WTC11 (cell line): ENCODE measurements at regions not wholly inside any gene's neighbourhood (a gene's known extent, or its start where the extent isn't known, plus 50 kb on each side); places are given as distances from the start of the nearest gene placed in this dataset.

Experiments
- ATAC-seq: fragments of 200-7000 bp; cut with Tn5 transposase; 2 replicates; pipeline ENCODE4 v1.10.0; 2021; ENCODE audit warnings: mild to moderate bottlenecking, moderate library complexity
- CTCF ChIA-PET: fragments of 300-600 bp; sonication (Branson Sonifier 250); formaldehyde crosslinking; loops from one replicate; lab custom pipeline; 2021; ENCODE audit warnings: antibody characterized with exemption; lab: Charles Lee
- POLR2A ChIA-PET: fragments of 350-600 bp; sonication (Branson Sonifier 250); formaldehyde crosslinking; loops from one replicate; lab custom pipeline; 2021; ENCODE audit warnings: antibody characterized with exemption; lab: Charles Lee
- DNase-seq: peaks from one replicate; pipeline ENCODE4 v3.0.0; 2021; ENCODE audit warnings: low spot score
- H3K27ac Mint-ChIP-seq: 2 replicates; pipeline ENCODE4 v1.8.0; 2021; ENCODE audit warnings: mixed read lengths
- H3K27me3 Mint-ChIP-seq: 2 replicates; pipeline ENCODE4 v1.8.0; 2021; ENCODE audit warnings: low read depth, mild to moderate bottlenecking, moderate library complexity, mixed read lengths
- H3K36me3 Mint-ChIP-seq: 2 replicates; pipeline ENCODE4 v1.8.0; 2021; ENCODE audit warnings: mixed read lengths
- H3K4me1 Mint-ChIP-seq: 2 replicates; pipeline ENCODE4 v1.8.0; 2022; ENCODE audit warnings: mixed read lengths
- H3K4me3 Mint-ChIP-seq: 2 replicates; pipeline ENCODE4 v1.8.0; 2021; ENCODE audit warnings: mild to moderate bottlenecking, moderate library complexity, mixed read lengths
- H3K9me3 Mint-ChIP-seq: 2 replicates; pipeline ENCODE4 v1.8.0; 2021; ENCODE audit warnings: mixed read lengths
- ATF1 ChIP-seq: sonication (generic); formaldehyde crosslinking; IDR thresholded peaks from 2 replicates; pipeline ENCODE4 v1.8.1; 2023; ENCODE audit warnings: mild to moderate bottlenecking, moderate library complexity, missing genetic modification reagents
- CREB1 ChIP-seq: sonication (generic); formaldehyde crosslinking; IDR thresholded peaks from 2 replicates; pipeline ENCODE4 v1.8.0; 2023; ENCODE audit warnings: mild to moderate bottlenecking, missing genetic modification reagents
- CREM ChIP-seq: sonication (generic); formaldehyde crosslinking; IDR thresholded peaks from 2 replicates; pipeline ENCODE4 v1.8.1; 2022; ENCODE audit warnings: mild to moderate bottlenecking, missing genetic modification reagents, moderate library complexity
- ELF4 ChIP-seq: sonication (generic); formaldehyde crosslinking; IDR thresholded peaks from 2 replicates; pipeline ENCODE4 v1.8.1; 2022; ENCODE audit warnings: low read depth, mild to moderate bottlenecking, moderate library complexity, missing genetic modification reagents
- ERG ChIP-seq: fragments of 250-450 bp; sonication (Bioruptor Pico); IDR thresholded peaks from 2 replicates; pipeline ENCODE4 v1.8.0; 2021; ENCODE audit warnings: mild to moderate bottlenecking
- NFATC4 ChIP-seq: fragments of 250-450 bp; sonication (Bioruptor Pico); IDR thresholded peaks from 2 replicates; pipeline ENCODE4 v1.9.0; 2021; ENCODE audit warnings: mild to moderate bottlenecking
- NFE2L1 ChIP-seq: sonication (generic); formaldehyde crosslinking; IDR thresholded peaks from 2 replicates; pipeline ENCODE4 v1.8.1; 2023; ENCODE audit warnings: missing genetic modification reagents
- RELA ChIP-seq: sonication (generic); formaldehyde crosslinking; IDR thresholded peaks from 2 replicates; pipeline ENCODE4 v1.8.1; 2022; ENCODE audit warnings: missing genetic modification reagents, mild to moderate bottlenecking, borderline replicate concordance
- SMAD4 ChIP-seq: sonication (generic); formaldehyde crosslinking; IDR thresholded peaks from 2 replicates; pipeline ENCODE4 v1.8.0; 2022; ENCODE audit warnings: mild to moderate bottlenecking, missing genetic modification reagents
- ZBTB21 ChIP-seq: sonication (generic); formaldehyde crosslinking; IDR thresholded peaks from 2 replicates; pipeline ENCODE4 v1.8.1; 2023; ENCODE audit warnings: mild to moderate bottlenecking, missing genetic modification reagents, borderline replicate concordance
- ZNF138 ChIP-seq: sonication (generic); formaldehyde crosslinking; conservative IDR thresholded peaks from 2 replicates; pipeline ENCODE4 v1.8.1; 2022; ENCODE audit warnings: mild to moderate bottlenecking, moderate library complexity, missing genetic modification reagents
- ZNF416 ChIP-seq: fragments of 250-450 bp; sonication (Bioruptor Pico); IDR thresholded peaks from 2 replicates; pipeline ENCODE4 v1.9.0; 2021; ENCODE audit warnings: mild to moderate bottlenecking, inconsistent platforms
- ZNF425 ChIP-seq: fragments of 250-450 bp; sonication (Bioruptor Pico); conservative IDR thresholded peaks from 2 replicates; pipeline ENCODE4 v1.9.0; 2021; ENCODE audit warnings: mild to moderate bottlenecking
- TF ChIP-seq, protein P1 (sequence below): sonication (generic); formaldehyde crosslinking; conservative IDR thresholded peaks from 2 replicates; pipeline ENCODE4 v1.8.1; 2023; ENCODE audit warnings: mild to moderate bottlenecking, low read depth, missing genetic modification reagents, moderate library complexity
- TF ChIP-seq, protein P2 (sequence below): sonication (generic); formaldehyde crosslinking; IDR thresholded peaks from 2 replicates; pipeline ENCODE4 v1.8.0; 2023; ENCODE audit warnings: mild to moderate bottlenecking, missing genetic modification reagents
- TF ChIP-seq, protein P3 (sequence below): sonication (generic); formaldehyde crosslinking; IDR thresholded peaks from 2 replicates; pipeline ENCODE4 v1.8.0; 2022; ENCODE audit warnings: mild to moderate bottlenecking, missing genetic modification reagents
- TF ChIP-seq, protein P4 (sequence below): sonication (generic); formaldehyde crosslinking; IDR thresholded peaks from 2 replicates; pipeline ENCODE4 v1.8.1; 2022; ENCODE audit warnings: low read depth, mild to moderate bottlenecking, moderate library complexity, missing genetic modification reagents, borderline replicate concordance
- TF ChIP-seq, protein P5 (sequence below): fragments of 250-450 bp; sonication (Bioruptor Pico); IDR thresholded peaks from 2 replicates; pipeline ENCODE4 v1.9.0; 2021; ENCODE audit warnings: mild to moderate bottlenecking

DNA sequence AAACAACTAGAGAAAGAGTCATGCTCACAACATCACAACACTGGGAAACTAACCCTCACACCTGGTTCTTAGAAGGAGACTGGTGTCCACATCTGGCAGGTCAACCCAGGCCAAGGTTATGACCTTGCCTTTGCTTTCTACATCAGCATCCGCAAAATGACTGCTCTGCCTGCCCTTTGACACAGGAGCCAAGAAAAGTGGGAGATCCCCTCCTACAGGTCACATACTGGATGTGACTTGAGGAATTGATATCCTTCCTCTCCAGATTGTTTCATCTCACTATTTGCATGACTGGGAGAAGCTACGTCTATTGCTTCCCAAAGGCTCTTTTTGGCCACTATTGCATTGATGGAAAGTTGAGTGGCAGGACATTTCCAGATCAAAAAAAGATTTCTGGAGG is 115.5 kb downstream of the MIS18A start (continued):
- TF ChIP-seq ZBTB21, result no peak
- TF ChIP-seq ZNF138 (CRISPR knock-in tag), result no peak
- no peak for TF ChIP-seq NFE2L1
- TF ChIP-seq, protein P1, sequence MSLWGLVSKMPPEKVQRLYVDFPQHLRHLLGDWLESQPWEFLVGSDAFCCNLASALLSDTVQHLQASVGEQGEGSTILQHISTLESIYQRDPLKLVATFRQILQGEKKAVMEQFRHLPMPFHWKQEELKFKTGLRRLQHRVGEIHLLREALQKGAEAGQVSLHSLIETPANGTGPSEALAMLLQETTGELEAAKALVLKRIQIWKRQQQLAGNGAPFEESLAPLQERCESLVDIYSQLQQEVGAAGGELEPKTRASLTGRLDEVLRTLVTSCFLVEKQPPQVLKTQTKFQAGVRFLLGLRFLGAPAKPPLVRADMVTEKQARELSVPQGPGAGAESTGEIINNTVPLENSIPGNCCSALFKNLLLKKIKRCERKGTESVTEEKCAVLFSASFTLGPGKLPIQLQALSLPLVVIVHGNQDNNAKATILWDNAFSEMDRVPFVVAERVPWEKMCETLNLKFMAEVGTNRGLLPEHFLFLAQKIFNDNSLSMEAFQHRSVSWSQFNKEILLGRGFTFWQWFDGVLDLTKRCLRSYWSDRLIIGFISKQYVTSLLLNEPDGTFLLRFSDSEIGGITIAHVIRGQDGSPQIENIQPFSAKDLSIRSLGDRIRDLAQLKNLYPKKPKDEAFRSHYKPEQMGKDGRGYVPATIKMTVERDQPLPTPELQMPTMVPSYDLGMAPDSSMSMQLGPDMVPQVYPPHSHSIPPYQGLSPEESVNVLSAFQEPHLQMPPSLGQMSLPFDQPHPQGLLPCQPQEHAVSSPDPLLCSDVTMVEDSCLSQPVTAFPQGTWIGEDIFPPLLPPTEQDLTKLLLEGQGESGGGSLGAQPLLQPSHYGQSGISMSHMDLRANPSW, result no peak
- TF ChIP-seq, protein P2, sequence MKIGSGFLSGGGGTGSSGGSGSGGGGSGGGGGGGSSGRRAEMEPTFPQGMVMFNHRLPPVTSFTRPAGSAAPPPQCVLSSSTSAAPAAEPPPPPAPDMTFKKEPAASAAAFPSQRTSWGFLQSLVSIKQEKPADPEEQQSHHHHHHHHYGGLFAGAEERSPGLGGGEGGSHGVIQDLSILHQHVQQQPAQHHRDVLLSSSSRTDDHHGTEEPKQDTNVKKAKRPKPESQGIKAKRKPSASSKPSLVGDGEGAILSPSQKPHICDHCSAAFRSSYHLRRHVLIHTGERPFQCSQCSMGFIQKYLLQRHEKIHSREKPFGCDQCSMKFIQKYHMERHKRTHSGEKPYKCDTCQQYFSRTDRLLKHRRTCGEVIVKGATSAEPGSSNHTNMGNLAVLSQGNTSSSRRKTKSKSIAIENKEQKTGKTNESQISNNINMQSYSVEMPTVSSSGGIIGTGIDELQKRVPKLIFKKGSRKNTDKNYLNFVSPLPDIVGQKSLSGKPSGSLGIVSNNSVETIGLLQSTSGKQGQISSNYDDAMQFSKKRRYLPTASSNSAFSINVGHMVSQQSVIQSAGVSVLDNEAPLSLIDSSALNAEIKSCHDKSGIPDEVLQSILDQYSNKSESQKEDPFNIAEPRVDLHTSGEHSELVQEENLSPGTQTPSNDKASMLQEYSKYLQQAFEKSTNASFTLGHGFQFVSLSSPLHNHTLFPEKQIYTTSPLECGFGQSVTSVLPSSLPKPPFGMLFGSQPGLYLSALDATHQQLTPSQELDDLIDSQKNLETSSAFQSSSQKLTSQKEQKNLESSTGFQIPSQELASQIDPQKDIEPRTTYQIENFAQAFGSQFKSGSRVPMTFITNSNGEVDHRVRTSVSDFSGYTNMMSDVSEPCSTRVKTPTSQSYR (CRISPR knock-in tag), result no peak
- no peak for TF ChIP-seq ZNF425
- no peak for TF ChIP-seq SMAD4 (CRISPR knock-in tag)
- TF ChIP-seq, protein P3, sequence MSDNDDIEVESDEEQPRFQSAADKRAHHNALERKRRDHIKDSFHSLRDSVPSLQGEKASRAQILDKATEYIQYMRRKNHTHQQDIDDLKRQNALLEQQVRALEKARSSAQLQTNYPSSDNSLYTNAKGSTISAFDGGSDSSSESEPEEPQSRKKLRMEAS (CRISPR knock-in tag), result no peak

DNA sequence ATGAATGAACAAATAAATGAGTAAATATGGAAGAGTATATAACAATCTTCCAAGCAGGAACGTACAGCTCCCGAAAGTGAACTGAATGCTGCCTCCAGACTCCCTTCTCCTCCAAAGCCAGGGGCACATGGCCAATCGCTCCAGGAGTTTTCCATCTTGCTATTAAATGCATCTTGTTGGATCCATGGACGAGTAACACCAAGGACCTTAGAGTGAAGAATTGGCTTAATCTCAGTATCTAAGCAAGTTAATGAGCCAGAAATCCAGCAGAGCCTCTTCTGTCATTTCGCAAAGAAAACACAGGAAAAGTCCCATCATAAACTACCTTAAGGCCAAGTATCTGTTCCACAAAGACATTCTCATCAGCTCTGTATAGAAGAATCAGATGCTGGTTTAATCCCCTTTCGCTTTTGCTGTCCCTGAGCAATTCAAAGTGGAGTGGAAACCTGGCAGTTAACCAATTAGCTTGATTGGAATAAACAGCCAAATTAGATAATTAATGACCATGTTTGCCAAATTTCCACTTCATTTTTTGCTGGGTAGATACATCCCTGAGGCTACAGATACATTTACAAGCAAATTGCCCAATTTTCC is 116.0 kb downstream of the MIS18A start:
- no peaks in the 10 kb centered on the region for H3K36me3 Mint-ChIP-seq
- POLR2A ChIA-PET, result no interaction called here
- DNase-seq (no peak), ATAC-seq (no peak)
- H3K27ac Mint-ChIP-seq, result no peak overlapping the region
- H3K4me1 Mint-ChIP-seq, result 0 out of 2 replicates have a peak, but pooled peaks cover 4% of the 10 kb centered on the region
- H3K9me3 Mint-ChIP-seq, result peaks cover 4% of the 10 kb centered on the region; the same call in 1 of the 2 replicates
- H3K4me3 Mint-ChIP-seq, result no peak overlapping the region
- H3K27me3 Mint-ChIP-seq, result no peaks in the 10 kb centered on the region
- CTCF ChIA-PET, result no interaction called here
- TF ChIP-seq ELF4 (CRISPR knock-in tag), result no peak
- TF ChIP-seq, protein P4, sequence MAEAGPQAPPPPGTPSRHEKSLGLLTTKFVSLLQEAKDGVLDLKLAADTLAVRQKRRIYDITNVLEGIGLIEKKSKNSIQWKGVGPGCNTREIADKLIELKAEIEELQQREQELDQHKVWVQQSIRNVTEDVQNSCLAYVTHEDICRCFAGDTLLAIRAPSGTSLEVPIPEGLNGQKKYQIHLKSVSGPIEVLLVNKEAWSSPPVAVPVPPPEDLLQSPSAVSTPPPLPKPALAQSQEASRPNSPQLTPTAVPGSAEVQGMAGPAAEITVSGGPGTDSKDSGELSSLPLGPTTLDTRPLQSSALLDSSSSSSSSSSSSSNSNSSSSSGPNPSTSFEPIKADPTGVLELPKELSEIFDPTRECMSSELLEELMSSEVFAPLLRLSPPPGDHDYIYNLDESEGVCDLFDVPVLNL (CRISPR knock-in tag), result no peak
- TF ChIP-seq CREM (CRISPR knock-in tag), result no peak
- TF ChIP-seq ZNF416, result no peak
- TF ChIP-seq NFATC4 (CRISPR knock-in tag), result no peak
- TF ChIP-seq RELA (CRISPR knock-in tag), result no peak
- TF ChIP-seq CREB1 (CRISPR knock-in tag), result no peak
- no peak for TF ChIP-seq ATF1 (CRISPR knock-in tag)
- TF ChIP-seq ERG (CRISPR knock-in tag), result no peak
- TF ChIP-seq, protein P5, sequence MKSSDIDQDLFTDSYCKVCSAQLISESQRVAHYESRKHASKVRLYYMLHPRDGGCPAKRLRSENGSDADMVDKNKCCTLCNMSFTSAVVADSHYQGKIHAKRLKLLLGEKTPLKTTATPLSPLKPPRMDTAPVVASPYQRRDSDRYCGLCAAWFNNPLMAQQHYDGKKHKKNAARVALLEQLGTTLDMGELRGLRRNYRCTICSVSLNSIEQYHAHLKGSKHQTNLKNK, result no peak
